NB4 (cell line): ENCODE measurements at regions not wholly inside any gene's neighbourhood (a gene's known extent, or its start where the extent isn't known, plus 50 kb on each side); places are given as distances from the start of the nearest gene placed in this dataset.
"Not testable (repeated sequence)": the region's sequence is repeated elsewhere in the genome, so short reads cannot be mapped to it uniquely, and the experiment has no call there.

Experiments
- DNase-seq: peaks from one replicate; pipeline ENCODE4 v3.0.0; 2010; ENCODE audit warnings: low read depth
- H3K4me3 ChIP-seq: one replicate; pipeline ENCODE4 v1.5.1; 2011; ENCODE audit warnings: mild to moderate bottlenecking, low read depth, low read length, moderate library complexity
- CTCF ChIP-seq: IDR thresholded peaks from one replicate; pipeline ENCODE4 v1.5.1; 2012; ENCODE audit warnings: low read depth, low read length
- MAX ChIP-seq: IDR thresholded peaks from 2 replicates; pipeline ENCODE4 v1.6.1; 2011; ENCODE audit warnings: low read depth, low read length
- MYC ChIP-seq: IDR thresholded peaks from 2 replicates; pipeline ENCODE4 v1.6.1; 2011; ENCODE audit warnings: low read depth, low read length
- POLR2A ChIP-seq: IDR thresholded peaks from 2 replicates; pipeline ENCODE4 v1.6.1; 2011; ENCODE audit warnings: mild to moderate bottlenecking; ENCODE audit not compliant: insufficient read length; ENCODE audit errors: extremely low read depth

GRCh38 chr7:110548372-110548771 lies 542.6 kb upstream of the LRRN3 start:
- TF ChIP-seq CTCF (no peak), POLR2A (no peak), MAX (no peak), MYC (no peak)
- DNase-seq = no peak
- H3K4me3 ChIP-seq = no peak overlapping the region

- H3K4me3 ChIP-seq = no peak overlapping the region
- DNase-seq = no peak
- TF ChIP-seq MAX (no peak), CTCF (no peak)
These were observed 533.8 kb upstream of the LRRN3 start for GRCh38 chr7:110557136-110557535.

- DNase-seq, H3K4me3 ChIP-seq: not testable (repeated sequence)
These were observed 527.6 kb upstream of the LRRN3 start for GRCh38 chr7:110563286-110563685.

GRCh38 chr7:110564246-110564645 lies 526.7 kb upstream of the LRRN3 start:
- TF ChIP-seq CTCF (no peak), POLR2A (no peak), MYC (no peak), MAX (no peak)
- no peak overlapping the region for H3K4me3 ChIP-seq
- no peak for DNase-seq

GRCh38 chr7:110568388-110568787 lies 522.5 kb upstream of the LRRN3 start:
- TF ChIP-seq CTCF = no peak
- no peak for TF ChIP-seq MAX
- no peak for TF ChIP-seq POLR2A
- DNase-seq = no peak
- H3K4me3 ChIP-seq = no peak overlapping the region

- no peak overlapping the region for H3K4me3 ChIP-seq
- TF ChIP-seq MYC (no peak), CTCF (no peak), POLR2A (no peak), MAX (no peak)
- DNase-seq = no peak
These were observed 522.0 kb upstream of the LRRN3 start for GRCh38 chr7:110568932-110569331.

GRCh38 chr7:110569486-110570205 lies 521.3 kb upstream of the LRRN3 start:
- no peak overlapping the region for H3K4me3 ChIP-seq
- TF ChIP-seq CTCF = no peak
- TF ChIP-seq MAX = no peak
- no peak for TF ChIP-seq MYC
- no peak for DNase-seq
